GM12874 (cell line): ENCODE measurements at regions not wholly inside any gene's neighbourhood (a gene's known extent, or its start where the extent isn't known, plus 50 kb on each side); places are given as distances from the start of the nearest gene placed in this dataset.

Experiments used
- TF ChIP-seq, protein P1 (sequence below): IDR thresholded peaks from 2 replicates; pipeline ENCODE4 v1.5.1; 2011; ENCODE audit warnings: low read depth, mild to moderate bottlenecking, control low read depth, low read length, moderate library complexity; ENCODE audit not compliant: insufficient read depth

DNA sequence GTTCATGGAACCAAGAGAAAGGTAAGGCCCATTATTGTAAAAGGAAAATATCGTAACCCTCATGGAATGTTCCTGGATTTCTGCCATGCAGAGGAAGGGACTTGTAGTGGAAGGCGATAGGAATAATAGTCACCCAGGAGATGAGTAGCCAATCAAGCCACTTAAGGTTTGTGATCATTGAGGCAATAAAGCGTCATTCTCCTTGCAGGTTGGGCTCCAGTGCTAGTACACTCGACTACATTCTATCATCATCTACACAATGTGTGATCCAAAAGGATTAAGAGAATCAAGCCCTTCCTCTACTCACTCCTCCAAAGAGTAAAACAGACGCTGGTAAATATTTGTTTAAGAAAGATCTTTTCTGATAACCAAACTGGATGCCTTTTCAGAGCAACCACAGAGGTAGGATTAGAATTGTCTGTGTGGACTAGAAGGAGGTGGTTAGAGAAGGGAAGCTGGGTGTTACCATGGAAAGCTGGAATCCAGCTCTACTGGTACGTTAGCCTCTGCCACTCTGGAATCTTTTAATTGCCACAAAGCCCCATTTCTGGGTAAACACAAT lies 245.7 kb downstream of the IKZF2 start:
- TF ChIP-seq, protein P1, sequence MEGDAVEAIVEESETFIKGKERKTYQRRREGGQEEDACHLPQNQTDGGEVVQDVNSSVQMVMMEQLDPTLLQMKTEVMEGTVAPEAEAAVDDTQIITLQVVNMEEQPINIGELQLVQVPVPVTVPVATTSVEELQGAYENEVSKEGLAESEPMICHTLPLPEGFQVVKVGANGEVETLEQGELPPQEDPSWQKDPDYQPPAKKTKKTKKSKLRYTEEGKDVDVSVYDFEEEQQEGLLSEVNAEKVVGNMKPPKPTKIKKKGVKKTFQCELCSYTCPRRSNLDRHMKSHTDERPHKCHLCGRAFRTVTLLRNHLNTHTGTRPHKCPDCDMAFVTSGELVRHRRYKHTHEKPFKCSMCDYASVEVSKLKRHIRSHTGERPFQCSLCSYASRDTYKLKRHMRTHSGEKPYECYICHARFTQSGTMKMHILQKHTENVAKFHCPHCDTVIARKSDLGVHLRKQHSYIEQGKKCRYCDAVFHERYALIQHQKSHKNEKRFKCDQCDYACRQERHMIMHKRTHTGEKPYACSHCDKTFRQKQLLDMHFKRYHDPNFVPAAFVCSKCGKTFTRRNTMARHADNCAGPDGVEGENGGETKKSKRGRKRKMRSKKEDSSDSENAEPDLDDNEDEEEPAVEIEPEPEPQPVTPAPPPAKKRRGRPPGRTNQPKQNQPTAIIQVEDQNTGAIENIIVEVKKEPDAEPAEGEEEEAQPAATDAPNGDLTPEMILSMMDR, result no peak

DNA sequence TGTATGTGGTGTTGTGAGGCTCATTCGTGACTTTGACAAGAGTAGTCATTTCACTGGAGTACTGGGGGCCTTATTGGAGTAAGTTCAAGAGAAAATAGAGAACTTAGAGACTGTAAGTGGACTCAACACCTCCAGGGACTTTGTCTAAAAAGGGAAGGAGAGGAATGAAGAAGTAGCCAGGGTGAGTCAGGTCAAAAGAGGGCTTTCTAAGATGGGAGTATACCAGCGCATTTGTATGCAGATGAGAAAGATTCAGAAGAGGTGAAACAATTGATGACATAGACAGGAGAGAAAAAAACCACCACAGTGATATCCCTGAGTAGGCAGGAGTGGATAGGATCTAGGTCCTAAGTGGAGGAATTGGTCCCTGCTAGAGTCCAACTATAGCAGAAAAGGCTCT lies 246.8 kb downstream of the IKZF2 start:
- TF ChIP-seq, protein P1, result no peak

DNA sequence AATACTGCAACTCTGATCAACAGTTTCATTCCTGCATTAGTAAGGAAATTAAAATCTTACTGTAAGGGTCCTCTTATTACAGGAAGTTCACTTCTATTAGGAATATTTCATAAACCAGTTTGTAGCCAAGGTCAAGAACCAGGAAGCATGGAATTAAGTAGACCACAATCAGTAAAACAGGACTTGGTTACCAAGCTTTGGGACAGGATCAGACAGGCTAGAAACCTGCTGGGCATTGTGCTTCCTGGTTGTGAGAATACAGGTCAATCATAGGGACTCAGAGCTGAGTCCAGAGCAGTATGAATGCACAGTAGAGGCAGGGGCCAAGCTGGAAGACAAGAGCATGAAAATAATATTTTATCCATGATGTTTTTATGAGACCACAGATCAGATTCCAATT lies 248.0 kb downstream of the IKZF2 start:
- TF ChIP-seq, protein P1, result no peak

DNA sequence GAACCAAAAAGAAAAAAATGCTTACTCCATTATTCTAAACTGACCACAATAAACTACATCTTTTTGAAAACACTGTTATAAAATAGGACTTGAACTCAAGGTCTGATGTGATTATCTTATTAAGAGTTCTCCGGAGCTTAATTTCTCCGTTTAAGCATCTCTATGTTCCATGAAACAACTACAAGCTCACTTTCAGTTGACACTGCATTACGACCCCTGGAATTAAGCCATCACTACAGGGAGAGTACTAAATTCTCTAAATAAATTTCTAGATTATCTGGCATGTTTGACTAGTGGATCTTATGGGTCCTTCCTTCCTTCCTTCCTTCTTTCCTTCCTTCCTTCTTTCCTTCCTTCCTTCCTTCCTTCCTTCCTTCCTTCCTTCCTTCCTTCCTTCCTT lies 249.0 kb downstream of the IKZF2 start:
- TF ChIP-seq, protein P1, result no peak

- TF ChIP-seq, protein P1, result no peak
These were observed 249.7 kb downstream of the IKZF2 start for GRCh38 chr2:212901604-212902275.

- TF ChIP-seq, protein P1, result no peak
These were observed 250.7 kb downstream of the IKZF2 start for GRCh38 chr2:212900715-212901114.

DNA sequence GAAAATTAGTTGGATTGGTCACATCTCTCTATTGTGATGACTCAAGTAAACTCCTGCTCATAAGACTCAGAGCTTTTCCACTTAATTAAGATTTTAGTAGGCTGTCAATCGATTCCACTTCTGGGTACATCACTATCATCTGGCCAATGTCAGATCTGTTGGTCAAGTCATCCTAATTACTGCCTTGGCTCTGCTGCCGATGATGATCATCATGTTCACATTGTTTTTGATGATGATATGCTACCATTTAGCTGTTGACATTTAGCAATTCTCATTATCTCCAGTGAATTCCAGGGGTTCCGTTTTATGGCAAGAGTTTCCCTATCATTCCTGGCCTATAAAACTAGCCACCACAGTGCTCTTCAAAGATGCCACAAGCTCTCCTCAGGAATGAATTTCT lies 253.4 kb downstream of the IKZF2 start:
- TF ChIP-seq, protein P1, result no peak

GRCh38 chr2:212897296-212897695 lies 254.1 kb downstream of the IKZF2 start:
- TF ChIP-seq, protein P1, result no peak
